ENCODE measurements at regions not wholly inside any gene's neighbourhood (a gene's known extent, or its start where the extent isn't known, plus 50 kb on each side); places are given as distances from the start of the nearest gene placed in this dataset.
"Not testable (repeated sequence)": the region's sequence is repeated elsewhere in the genome, so short reads cannot be mapped to it uniquely, and the experiment has no call there.

DNA sequence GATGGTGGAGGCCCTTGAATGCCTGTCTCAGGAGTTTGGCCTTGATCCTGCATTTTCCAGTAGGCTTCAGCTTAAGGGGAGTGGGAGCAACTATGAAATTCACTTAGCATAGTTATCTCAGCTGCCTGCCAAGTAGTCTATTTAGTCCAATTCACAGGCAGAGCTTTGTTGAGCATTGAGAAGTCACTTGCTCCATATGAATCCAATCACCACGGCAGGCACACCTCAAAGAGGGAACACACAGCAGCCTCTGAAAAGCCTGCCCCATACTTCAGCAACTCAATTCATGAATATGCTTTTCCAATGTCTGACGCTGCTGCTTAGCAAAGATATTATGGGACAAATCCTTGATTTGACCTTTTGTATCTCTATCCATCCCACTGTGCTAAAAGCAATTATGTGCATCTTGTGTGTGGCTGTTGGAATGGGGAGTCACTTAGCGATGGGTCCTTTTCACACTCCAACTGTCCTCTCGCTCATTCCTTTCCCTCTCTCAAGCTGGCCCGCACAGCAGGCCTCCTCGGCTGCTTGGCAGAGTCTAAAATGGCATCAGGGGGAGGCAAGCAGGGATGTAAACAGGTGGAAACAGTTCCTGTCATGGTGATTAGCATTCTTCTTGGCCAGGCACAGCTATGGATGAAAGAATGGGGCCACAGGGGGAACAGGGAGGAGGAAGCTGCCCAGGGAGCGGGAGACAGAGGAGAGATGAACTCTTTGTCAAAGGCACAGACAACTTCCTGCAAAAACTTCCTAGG, 56.0 kb upstream of the LRPPRC start:
- no peak for DNase-seq

GRCh38 chr2:44052584-44052983, 56.8 kb upstream of the LRPPRC start:
- DNase-seq = no peak

DNA sequence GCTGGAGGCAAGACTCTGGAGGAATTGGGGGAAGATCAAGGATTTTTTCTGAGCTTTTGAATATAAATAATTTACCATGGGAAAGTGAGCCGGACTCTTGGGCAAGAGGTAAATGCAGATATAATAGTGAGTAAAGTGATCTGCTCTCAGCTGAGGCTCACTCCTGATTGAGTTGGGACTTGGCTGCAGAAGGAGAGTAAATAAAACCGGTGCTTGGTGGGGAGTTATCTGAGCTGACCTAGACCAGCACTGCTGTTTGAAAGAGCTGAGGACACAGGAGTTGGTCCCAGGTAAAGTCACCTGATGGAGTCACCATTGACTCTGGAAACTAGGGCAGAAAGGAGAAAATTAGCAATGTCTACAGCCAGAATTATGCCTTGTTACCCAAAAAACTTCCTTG, 57.3 kb upstream of the LRPPRC start:
- no peak for DNase-seq

DNA sequence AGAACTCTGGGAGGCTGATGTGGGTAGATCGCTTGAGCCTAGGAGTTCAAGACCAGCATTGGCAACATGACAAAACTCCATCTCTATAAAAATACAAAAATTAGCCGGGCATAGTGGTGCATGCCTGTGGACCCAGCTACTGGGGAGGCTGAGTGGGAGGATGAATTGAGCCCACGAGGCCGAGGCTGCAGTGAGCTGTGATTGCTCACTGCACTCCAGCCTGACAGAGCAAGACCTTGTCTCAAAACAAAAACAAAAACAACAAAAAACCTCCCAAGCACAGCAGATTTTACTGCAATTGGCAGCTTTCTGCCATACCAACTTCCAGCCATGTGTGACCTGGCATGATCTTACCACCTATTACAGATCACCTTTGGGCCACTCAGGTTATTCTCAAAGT, 57.7 kb upstream of the LRPPRC start:
- no peak for DNase-seq

DNA sequence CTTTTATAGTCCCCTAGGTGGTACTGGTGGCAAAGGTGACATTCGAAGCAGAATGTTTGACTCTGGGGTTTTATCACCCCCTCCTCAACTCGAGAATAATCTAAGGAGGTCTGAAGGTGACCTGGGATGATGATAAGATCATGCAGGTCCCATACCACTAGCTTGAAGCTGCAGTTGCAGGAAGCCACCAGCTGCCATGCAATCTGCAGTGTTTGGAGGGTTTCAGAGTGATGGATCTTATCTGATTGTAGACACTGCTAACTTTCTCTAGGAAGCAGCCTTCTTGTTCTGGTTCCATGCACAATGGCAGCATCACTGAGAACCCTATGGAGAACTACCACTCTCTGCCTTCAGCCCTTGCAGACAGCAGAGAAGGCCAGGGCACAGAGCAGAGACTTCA, 59.4 kb upstream of the LRPPRC start:
- no peak for DNase-seq

DNA sequence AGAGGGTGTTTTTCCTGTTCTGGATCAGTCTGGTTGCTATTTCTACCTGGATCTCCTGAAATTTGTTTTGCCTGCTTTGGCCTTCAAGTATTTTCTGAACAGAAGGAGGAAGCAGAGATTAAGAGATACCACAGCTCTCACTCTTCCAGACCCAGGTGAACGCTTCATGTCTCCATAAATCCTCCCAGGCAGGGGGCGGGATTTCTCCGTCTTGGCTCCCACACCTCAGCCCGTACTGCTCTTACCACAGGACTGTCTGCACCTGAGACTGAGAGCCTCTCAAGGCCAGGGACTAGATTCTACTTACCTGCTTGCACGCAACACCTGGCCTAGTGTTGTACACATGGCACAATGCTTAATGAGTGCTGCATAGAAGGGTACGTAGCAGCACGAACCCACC, 59.9 kb upstream of the LRPPRC start:
- peak; percentile 36 to 74 for DNase-seq

- no peak for DNase-seq
These were observed 61.2 kb upstream of the LRPPRC start for GRCh38 chr2:44056947-44057346.

GRCh38 chr2:44060286-44060685, 64.5 kb upstream of the LRPPRC start:
- not testable (repeated sequence) for DNase-seq

GRCh38 chr2:44060990-44061389, 65.2 kb upstream of the LRPPRC start:
- DNase-seq = no peak

GRCh38 chr2:44061469-44061868, 65.7 kb upstream of the LRPPRC start:
- no peak for DNase-seq

DNA sequence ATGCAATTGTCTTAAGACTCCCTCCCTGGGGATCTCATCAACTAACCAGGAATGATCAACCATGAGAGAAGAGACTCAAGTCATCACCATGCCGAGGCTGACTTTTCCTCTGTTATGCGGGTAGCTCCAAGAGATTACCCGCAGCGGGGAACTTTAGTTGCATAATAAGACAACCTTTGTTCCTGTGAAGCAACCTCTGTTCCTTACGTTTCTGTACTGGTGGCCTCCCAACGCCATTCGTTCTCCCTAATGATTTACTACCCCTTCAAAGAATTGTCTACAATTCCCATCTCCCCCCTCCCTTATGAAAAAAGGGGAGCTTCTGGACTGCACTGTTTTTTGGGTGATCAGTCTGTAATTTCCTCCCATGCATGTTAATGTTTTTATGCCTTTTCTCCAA, 66.1 kb upstream of the LRPPRC start:
- DNase-seq = no peak

GRCh38 chr2:44063033-44063432, 67.2 kb upstream of the LRPPRC start:
- DNase-seq = no peak

- DNase-seq = not testable (repeated sequence)
These were observed 68.5 kb upstream of the LRPPRC start for GRCh38 chr2:44064281-44064680.

- DNase-seq = not testable (repeated sequence)
These were observed 71.4 kb upstream of the LRPPRC start for GRCh38 chr2:44067012-44067790.

DNA sequence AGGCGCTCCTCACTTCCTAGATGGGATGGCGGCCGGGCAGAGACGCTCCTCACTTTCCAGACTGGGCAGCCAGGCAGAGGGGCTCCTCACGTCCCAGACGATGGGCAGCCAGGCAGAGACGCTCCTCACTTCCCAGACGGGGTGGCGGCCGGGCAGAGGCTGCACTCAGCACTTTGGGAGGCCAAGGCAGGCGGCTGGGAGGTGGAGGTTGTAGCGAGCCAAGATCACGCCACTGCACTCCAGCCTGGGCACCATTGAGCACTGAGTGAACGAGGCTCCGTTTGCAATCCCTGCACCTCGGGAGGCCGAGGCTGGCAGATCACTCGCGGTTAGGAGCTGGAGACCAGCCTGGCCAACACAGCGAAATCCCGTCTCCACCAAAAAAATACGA, 72.0 kb upstream of the LRPPRC start:
- DNase-seq = not testable (repeated sequence)

DNA sequence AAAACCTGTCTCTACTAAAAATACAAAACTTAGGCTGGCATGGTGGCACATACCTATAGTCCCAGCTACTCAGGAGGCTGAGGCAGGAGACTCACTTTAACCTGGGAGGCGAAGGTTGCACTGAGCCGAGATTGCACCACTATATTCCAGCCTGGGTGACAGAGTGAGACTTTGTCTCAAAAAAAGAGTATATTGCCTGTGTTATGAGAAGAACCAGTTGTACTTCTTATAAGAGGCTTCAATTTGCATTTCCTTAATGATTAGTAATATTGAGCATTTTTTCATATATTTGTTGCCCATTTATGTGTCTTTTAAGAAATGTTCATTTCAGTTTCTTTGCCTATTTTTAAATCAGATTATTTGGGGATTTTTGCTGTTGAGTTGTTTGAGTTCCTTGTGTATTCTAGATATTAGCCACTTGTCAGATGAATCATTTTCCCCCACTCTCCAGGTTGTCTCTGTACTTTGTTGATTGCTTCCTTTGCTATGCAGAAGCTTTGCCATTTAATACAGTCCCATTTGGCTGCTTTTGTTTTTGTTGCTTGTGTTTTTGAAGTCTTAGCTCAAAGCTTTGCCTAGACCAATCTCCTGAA, 75.8 kb upstream of the LRPPRC start:
- DNase-seq = no peak

- not testable (repeated sequence) for DNase-seq
These were observed 77.9 kb upstream of the LRPPRC start for GRCh38 chr2:44073667-44074066.

GRCh38 chr2:44074795-44075194, 79.0 kb upstream of the LRPPRC start:
- DNase-seq = not testable (repeated sequence)

DNA sequence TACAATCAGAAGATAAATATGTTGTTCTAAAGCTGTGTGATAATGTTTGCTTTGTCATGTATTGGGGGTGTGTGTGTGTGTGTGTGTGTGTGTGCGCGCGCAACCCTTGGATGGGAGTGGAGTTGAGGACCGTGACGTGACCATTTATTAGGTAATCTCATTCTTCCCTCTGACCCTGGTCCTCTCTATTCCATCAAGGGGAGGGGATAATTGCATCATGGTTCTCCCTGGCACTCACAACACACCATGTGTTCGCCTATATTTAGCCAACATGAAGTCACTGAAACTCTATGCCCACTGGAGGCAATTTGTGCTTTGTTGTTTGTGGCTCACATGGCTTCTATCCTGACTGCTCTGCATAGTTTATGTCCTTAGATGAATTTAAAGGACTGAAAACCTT, 79.8 kb upstream of the LRPPRC start:
- DNase-seq = no peak

- DNase-seq = peak in 1 of 2 experiments; percentile 81
These were observed 82.2 kb upstream of the LRPPRC start for GRCh38 chr2:44077942-44078511.

DNA sequence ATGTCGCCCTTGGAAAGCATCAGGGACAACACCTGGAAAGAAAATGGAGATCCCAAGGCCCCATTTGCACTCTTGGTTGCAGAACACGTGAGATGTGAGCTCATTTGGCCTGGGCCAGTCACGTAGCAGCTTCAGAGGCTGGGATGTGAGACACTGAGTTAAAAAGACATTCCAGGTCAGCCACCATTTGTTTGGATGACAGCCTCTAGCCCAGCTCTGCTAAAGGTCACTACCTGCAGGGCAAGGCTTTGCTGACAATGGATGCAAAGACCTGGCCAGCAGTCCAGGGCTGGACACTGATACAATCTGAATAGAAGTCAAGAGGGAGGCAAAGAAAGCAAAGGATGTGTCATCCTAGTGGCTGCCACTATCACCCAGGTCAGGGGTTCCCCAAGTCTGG, 83.9 kb upstream of the LRPPRC start:
- DNase-seq = no peak

DNA sequence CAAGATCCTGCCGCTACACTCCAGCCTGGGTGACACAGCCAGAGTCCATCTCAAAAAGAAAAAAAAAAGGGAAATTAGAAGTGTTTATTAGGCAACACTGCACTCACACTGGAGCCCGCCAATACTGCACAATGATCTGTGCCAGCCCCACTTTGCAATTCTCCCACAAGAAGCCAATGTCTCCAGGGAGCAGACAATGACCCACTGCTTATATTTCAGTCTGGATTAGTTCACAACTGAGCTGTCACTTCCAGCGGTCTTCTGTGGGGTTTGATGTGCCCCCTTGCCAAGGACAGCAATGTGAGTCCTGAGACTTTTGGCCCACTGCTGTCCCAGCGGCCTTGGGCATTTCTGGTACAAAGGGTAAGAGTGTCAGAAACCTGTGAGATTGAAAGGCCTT, 85.6 kb upstream of the PPM1B start:
- DNase-seq = no peak

DNA sequence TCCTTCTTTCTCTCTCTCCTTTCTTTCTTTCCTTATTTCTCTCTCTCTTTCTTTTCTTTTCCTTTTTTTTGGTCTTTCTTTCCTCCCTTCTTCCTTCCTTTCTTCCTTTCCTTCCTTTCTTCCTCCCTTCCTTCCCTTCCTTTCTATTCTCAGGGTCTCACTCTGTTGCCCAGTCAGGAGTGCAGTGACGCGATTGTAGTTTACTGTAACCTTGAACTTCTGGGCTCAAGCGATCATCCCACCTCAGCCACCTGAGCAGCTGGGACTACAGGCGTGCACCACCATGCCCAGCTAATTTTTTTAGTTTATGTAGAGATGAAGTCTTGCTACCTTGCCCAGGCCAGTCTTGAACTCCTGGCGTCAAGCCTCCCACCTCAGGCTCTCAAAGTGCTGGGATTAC, 83.8 kb upstream of the PPM1B start:
- DNase-seq = no peak

DNA sequence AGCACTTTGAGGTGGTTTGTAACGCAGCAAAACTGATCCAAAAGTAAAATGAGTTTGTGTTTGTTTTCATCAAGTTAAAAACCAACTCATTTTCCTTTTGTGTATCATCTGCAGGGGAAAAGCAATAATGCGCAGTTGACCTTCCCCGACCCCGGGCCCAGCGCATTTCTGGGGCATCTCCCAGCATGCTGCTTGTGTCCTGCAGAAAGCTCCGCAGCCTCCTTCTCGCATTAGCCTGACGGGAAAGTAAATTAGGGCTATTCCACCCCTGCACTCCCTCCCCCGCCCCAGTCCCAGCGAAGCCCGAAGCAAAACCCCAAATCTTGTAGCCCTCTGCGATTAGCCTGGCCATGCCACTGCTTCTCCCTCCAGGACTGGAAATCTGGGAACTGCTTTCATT, 82.0 kb upstream of the PPM1B start:
- no peak for DNase-seq
